ENCODE measurements at regions not wholly inside any gene's neighbourhood (a gene's known extent, or its start where the extent isn't known, plus 50 kb on each side); places are given as distances from the start of the nearest gene placed in this dataset.

GRCh38 chrX:42837101-42837726, 59.3 kb upstream of the PPP1R2C start:
- Histone ChIP-seq H2AFZ (ENCODE audit: insufficient read depth, low read depth, low read length, poor library complexity, severe bottlenecking) (no peak overlapping the region), H4K20me1 (ENCODE audit: insufficient read depth, low read length) (no peaks in the 10 kb centered on the region), H3K27me3 (ENCODE audit: control insufficient read depth in 2 of 2, insufficient read depth in 2 of 2, low read length in 2 of 2) (no peaks in the 10 kb centered on the region), H3K4me1 (ENCODE audit: control insufficient read depth in 1 of 2, insufficient read depth in 2 of 2, low read length in 2 of 2) (no peaks in the 10 kb centered on the region), H3K9me3 (replicated peaks in 1 of 2; ENCODE audit: control insufficient read depth in 1 of 2, insufficient read depth in 1 of 2, low read length in 2 of 2) (no peaks in the 10 kb centered on the region), H3K9ac (ENCODE audit: insufficient read depth, low read length, poor library complexity, severe bottlenecking) (no peak overlapping the region), H3K79me2 (ENCODE audit: insufficient read depth, low read length) (no peaks in the 10 kb centered on the region), H3K4me2 (replicated peaks; ENCODE audit: extremely low read depth, low read length, poor library complexity, severe bottlenecking) (no peak overlapping the region), H3K36me3 (replicated peaks in 1 of 2; ENCODE audit: control insufficient read depth in 1 of 2, insufficient read depth in 2 of 2, low read length in 2 of 2) (no peaks in the 10 kb centered on the region), H3K4me3 (replicated peaks in 1 of 3; ENCODE audit: low read depth in 2 of 3, low read length in 3 of 3) (no peak overlapping the region), H3K27ac (ENCODE audit: low read depth in 1 of 2, low read length in 2 of 2) (no peak overlapping the region)
- Mint-ChIP-seq H3K27me3 (ENCODE audit: low read depth in 3 of 3) (peaks cover 0 to 4% (median 1%) of the 10 kb centered on the region in 3 donors), H3K9me3 (peaks cover 0 to 2% (median 0%) of the 10 kb centered on the region in 7 donors), H3K27ac (no peak overlapping the region), H3K36me3 (no peaks in the 10 kb centered on the region), H3K4me3 (no peak overlapping the region), H3K4me1 (no peaks in the 10 kb centered on the region)
- no peak for DNase-seq
- 93% methylated on average over 2 of the region's 4 CpGs for WGBS (ENCODE audit: insufficient coverage)
- intact Hi-C loops (cut with micrococcal nuclease) = no loop called here
- TF ChIP-seq CTCF (IDR thresholded peaks at IDR 0.05) = no peak

- H3K4me3 ChIP-seq (replicated peaks in 1 of 3; ENCODE audit: low read depth in 2 of 3, low read length in 3 of 3) = no peak overlapping the region
- no peaks in the 10 kb centered on the region for H3K9me3 ChIP-seq (replicated peaks in 1 of 2; ENCODE audit: control insufficient read depth in 1 of 2, insufficient read depth in 1 of 2, low read length in 2 of 2)
- no peak overlapping the region for H3K4me3 Mint-ChIP-seq
- H3K9ac ChIP-seq (ENCODE audit: insufficient read depth, low read length, poor library complexity, severe bottlenecking) = no peak overlapping the region
- no peaks in the 10 kb centered on the region for H3K4me1 Mint-ChIP-seq
- H4K20me1 ChIP-seq (ENCODE audit: insufficient read depth, low read length) = no peaks in the 10 kb centered on the region
- no peak overlapping the region for H3K27ac ChIP-seq (ENCODE audit: low read depth in 1 of 2, low read length in 2 of 2)
- H3K36me3 ChIP-seq (replicated peaks in 1 of 2; ENCODE audit: control insufficient read depth in 1 of 2, insufficient read depth in 2 of 2, low read length in 2 of 2) = no peaks in the 10 kb centered on the region
- no peak for DNase-seq
- no peaks in the 10 kb centered on the region for H3K79me2 ChIP-seq (ENCODE audit: insufficient read depth, low read length)
- no peaks in the 10 kb centered on the region for H3K36me3 Mint-ChIP-seq
- intact Hi-C loops (cut with micrococcal nuclease) = no loop called here
- no peak for TF ChIP-seq CTCF (IDR thresholded peaks at IDR 0.05)
- no peaks in the 10 kb centered on the region for H3K27me3 ChIP-seq (ENCODE audit: control insufficient read depth in 2 of 2, insufficient read depth in 2 of 2, low read length in 2 of 2)
- no peak overlapping the region for H3K27ac Mint-ChIP-seq
- peaks cover 0 to 2% (median 0%) of the 10 kb centered on the region in 7 donors for H3K9me3 Mint-ChIP-seq
- no peaks in the 10 kb centered on the region for H3K4me1 ChIP-seq (ENCODE audit: control insufficient read depth in 1 of 2, insufficient read depth in 2 of 2, low read length in 2 of 2)
- H3K27me3 Mint-ChIP-seq (ENCODE audit: low read depth in 3 of 3) = peaks cover 0 to 4% (median 0%) of the 10 kb centered on the region in 3 donors
- H3K4me2 ChIP-seq (replicated peaks; ENCODE audit: extremely low read depth, low read length, poor library complexity, severe bottlenecking) = no peak overlapping the region
- H2AFZ ChIP-seq (ENCODE audit: insufficient read depth, low read depth, low read length, poor library complexity, severe bottlenecking) = no peak overlapping the region
Observed at GRCh38 chrX:42837747-42838146, 59.8 kb upstream of the PPP1R2C start.
